ENCODE measurements at regions not wholly inside any gene's neighbourhood (a gene's known extent, or its start where the extent isn't known, plus 50 kb on each side); places are given as distances from the start of the nearest gene placed in this dataset.

GRCh38 chr14:104294983-104295680 is 156.7 kb downstream of the KIF26A start:
- TF ChIP-seq GATA2 (IDR thresholded peaks at IDR 0.05; ENCODE audit: low read depth, low read length) (peak; percentile 80), GATA3 (IDR thresholded peaks at IDR 0.05; ENCODE audit: low read depth, low read length) (no peak)
